ENCODE measurements at regions not wholly inside any gene's neighbourhood (a gene's known extent, or its start where the extent isn't known, plus 50 kb on each side); places are given as distances from the start of the nearest gene placed in this dataset.

DNA sequence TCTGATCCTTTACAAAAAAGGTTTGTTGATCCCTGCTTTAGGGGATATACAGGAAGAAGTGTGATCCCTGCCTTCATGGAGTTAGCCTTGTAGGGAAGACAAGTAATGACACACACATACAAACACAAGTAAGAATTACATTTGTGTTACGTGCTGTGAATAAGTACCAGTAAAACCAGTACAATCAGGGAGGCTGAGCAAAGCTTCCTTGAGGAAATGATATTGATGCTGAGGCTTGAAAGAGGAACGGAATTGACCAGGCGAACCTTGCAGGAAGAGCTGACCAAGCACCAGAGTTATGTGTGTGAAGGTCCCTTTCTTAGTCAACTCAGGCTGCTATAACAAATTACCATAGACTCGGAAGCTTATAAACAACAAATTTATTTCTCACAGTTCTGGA lies 83.6 kb upstream of the CACUL1 start:
- Mint-ChIP-seq H3K36me3 (ENCODE audit: unreplicated experiment) (peaks cover 15% of the 10 kb centered on the region), H3K9me3 (ENCODE audit: unreplicated experiment) (no peaks in the 10 kb centered on the region), H3K27ac (ENCODE audit: unreplicated experiment) (no peak overlapping the region), H3K27me3 (ENCODE audit: unreplicated experiment) (no peaks in the 10 kb centered on the region), H3K4me1 (ENCODE audit: low read depth, unreplicated experiment) (no peaks in the 10 kb centered on the region), H3K4me3 (ENCODE audit: unreplicated experiment) (no peak overlapping the region)
- DNase-seq, result no peak
- TF ChIP-seq, protein P1, sequence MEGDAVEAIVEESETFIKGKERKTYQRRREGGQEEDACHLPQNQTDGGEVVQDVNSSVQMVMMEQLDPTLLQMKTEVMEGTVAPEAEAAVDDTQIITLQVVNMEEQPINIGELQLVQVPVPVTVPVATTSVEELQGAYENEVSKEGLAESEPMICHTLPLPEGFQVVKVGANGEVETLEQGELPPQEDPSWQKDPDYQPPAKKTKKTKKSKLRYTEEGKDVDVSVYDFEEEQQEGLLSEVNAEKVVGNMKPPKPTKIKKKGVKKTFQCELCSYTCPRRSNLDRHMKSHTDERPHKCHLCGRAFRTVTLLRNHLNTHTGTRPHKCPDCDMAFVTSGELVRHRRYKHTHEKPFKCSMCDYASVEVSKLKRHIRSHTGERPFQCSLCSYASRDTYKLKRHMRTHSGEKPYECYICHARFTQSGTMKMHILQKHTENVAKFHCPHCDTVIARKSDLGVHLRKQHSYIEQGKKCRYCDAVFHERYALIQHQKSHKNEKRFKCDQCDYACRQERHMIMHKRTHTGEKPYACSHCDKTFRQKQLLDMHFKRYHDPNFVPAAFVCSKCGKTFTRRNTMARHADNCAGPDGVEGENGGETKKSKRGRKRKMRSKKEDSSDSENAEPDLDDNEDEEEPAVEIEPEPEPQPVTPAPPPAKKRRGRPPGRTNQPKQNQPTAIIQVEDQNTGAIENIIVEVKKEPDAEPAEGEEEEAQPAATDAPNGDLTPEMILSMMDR (IDR thresholded peaks at IDR 0.05; ENCODE audit: partially characterized antibody, unreplicated experiment), result no peak

DNA sequence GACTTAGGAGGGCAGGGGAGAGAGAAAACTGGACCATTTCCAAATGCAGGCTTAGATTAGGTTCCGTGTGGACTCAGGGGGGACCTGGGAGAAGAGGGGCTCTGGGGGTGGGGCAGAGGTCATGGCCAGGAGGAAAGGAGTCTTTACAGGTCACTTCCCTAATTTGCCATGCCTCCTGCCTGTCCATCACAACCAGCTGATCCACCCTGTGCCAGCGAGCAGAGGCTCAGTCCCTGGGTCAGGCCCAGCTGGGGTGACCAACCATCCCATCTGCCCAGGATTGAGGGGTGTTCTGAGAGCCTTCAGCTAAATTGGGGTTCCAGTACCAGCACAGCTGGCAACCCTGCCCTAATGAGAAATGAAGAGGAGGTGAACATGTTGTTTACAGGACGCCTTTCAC lies 84.6 kb upstream of the CACUL1 start:
- Mint-ChIP-seq H3K27me3 (ENCODE audit: unreplicated experiment) (no peaks in the 10 kb centered on the region), H3K4me1 (ENCODE audit: low read depth, unreplicated experiment) (no peaks in the 10 kb centered on the region), H3K4me3 (ENCODE audit: unreplicated experiment) (no peak overlapping the region), H3K9me3 (ENCODE audit: unreplicated experiment) (no peaks in the 10 kb centered on the region), H3K27ac (ENCODE audit: unreplicated experiment) (no peak overlapping the region), H3K36me3 (ENCODE audit: unreplicated experiment) (peaks cover 15% of the 10 kb centered on the region)
- TF ChIP-seq, protein P1 (IDR thresholded peaks at IDR 0.05; ENCODE audit: partially characterized antibody, unreplicated experiment), result no peak
- DNase-seq, result no peak

DNA sequence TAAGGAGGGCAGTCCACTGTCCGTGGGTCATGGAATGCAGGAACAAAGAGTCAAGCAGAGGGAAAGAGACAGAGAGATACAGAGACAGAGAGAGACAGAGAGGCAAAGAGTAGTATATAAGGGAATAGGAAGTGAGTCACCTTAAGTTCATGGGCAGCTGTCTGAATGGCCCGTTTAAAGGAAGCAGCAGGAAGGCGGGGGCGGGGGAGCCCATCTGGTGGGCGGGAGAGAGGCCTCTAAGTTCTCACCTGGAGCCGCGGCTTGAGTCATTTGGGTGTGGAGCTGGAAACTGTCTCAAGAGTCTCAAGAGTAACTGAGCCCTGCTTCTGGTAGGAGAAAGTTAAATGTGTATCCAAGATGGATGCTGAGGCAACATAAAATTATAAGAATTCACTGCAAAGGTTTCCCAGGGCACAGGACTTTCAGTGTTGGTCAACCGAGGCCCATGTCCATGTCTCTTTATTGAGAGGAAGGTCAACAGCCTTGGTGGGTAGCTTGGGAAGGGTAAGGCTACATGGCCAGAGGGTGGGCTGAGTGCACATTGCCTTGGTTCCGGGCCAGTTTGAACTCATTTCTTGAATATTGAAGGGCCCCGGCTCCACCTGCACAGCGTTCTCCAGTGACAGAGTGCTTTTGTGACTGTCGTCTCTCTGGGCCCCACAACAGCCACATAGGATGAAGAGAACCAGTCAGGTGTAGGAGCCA lies 85.5 kb upstream of the CACUL1 start:
- H3K4me1 Mint-ChIP-seq (ENCODE audit: low read depth, unreplicated experiment), result peaks cover 2% of the 10 kb centered on the region
- no peak overlapping the region for H3K4me3 Mint-ChIP-seq (ENCODE audit: unreplicated experiment)
- DNase-seq, result no peak
- TF ChIP-seq, protein P1 (IDR thresholded peaks at IDR 0.05; ENCODE audit: partially characterized antibody, unreplicated experiment), result no peak
- no peaks in the 10 kb centered on the region for H3K27me3 Mint-ChIP-seq (ENCODE audit: unreplicated experiment)
- peaks cover 15% of the 10 kb centered on the region for H3K36me3 Mint-ChIP-seq (ENCODE audit: unreplicated experiment)
- no peak overlapping the region for H3K27ac Mint-ChIP-seq (ENCODE audit: unreplicated experiment)
- H3K9me3 Mint-ChIP-seq (ENCODE audit: unreplicated experiment), result no peaks in the 10 kb centered on the region

DNA sequence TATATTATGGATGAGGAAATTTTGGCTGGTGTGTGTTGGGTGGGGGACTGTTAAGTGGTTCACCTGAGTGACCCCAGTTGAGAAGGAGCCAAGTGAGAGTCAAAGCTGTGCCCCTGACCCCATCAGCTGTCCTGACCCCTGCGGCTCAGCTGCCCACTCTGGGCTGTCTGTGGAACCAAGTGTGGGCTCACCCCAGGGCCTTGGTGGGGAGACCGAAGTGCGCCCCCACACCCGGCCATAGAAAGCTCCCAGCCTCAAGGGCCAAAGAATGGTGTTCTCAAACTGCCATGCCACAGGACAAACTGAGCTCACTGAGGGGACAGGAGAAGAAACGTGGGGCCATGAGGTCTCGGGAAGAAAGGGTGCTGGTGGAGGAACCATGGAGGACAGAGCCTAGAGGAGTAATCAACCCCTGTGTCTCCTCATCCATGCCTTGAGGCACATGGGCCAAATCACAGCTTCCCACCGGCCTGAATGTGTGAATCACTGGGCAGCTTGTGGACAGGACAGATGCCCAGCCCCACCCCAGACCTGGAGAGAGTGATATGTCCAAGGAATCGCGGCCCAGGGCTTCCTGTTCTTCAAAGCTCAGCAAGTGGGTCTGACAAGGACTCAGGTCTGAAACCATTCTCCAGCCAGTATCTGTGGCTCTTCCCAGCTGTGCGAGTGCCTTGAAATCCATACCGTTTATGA lies 86.2 kb upstream of the CACUL1 start:
- Mint-ChIP-seq H3K27me3 (ENCODE audit: unreplicated experiment) (no peaks in the 10 kb centered on the region), H3K27ac (ENCODE audit: unreplicated experiment) (no peak overlapping the region), H3K9me3 (ENCODE audit: unreplicated experiment) (no peaks in the 10 kb centered on the region), H3K4me1 (ENCODE audit: low read depth, unreplicated experiment) (peaks cover 3% of the 10 kb centered on the region), H3K4me3 (ENCODE audit: unreplicated experiment) (no peak overlapping the region), H3K36me3 (ENCODE audit: unreplicated experiment) (peaks cover 15% of the 10 kb centered on the region)
- no peak for DNase-seq
- TF ChIP-seq, protein P1 (IDR thresholded peaks at IDR 0.05; ENCODE audit: partially characterized antibody, unreplicated experiment), result no peak

Data from glutamatergic neuron (in vitro differentiated cells).